HCT116 (cell line): ENCODE measurements at regions not wholly inside any gene's neighbourhood (a gene's known extent, or its start where the extent isn't known, plus 50 kb on each side); places are given as distances from the start of the nearest gene placed in this dataset.
A peak's percentile ranks its signal among the peaks of the same experiment; 100 is the strongest.

Experiments used
- ATAC-seq: fragments of 200-7000 bp; cut with Tn5 transposase; 2 replicates; pipeline ENCODE4 v1.9.1; 2020; ENCODE audit warnings: mild to moderate bottlenecking, moderate library complexity
- BruUV-seq: library from RNA; stranded (reverse); fragments of 400-500 nt; replicated peaks from 2 replicates; lab custom pipeline; 2021; lab: Mats Ljungman, UMichigan
- CTCF ChIA-PET: fragments of 300-600 bp; sonication (Branson Sonifier 250); formaldehyde crosslinking; loops from one replicate; lab custom pipeline; 2021; ENCODE audit warnings: antibody characterized with exemption; lab: Charles Lee
- POLR2A ChIA-PET: fragments of 300-600, 350-600 bp; sonication (Branson Sonifier 250); formaldehyde crosslinking; loops from one replicate; lab custom pipeline; 2021; ENCODE audit warnings: antibody characterized with exemption; lab: Charles Lee
- RAD21 ChIA-PET, 2 experiments: fragments of 300-600 bp; sonication (Branson Sonifier 250); formaldehyde crosslinking; loops; one replicate each; lab custom pipeline; 2023; ENCODE audit warnings: low total read pairs in 2 of 2; ENCODE audit not compliant: uncharacterized antibody in 2 of 2, unreplicated experiment in 2 of 2, low non-redundant PET in 1 of 2; lab: Charles Lee
- DNase-seq: peaks from one replicate; pipeline ENCODE4 v3.0.0-alpha.2; 2010; ENCODE audit warnings: low read depth, low spot score
- H2AFZ ChIP-seq: fragments of 200-600 bp; shearing (Covaris generic), sonication (generic); 2 replicates; pipeline ENCODE4 v1.6.1; 2017; ENCODE audit warnings: low read depth, mixed run types, mixed read lengths, antibody characterized with exemption, low read length; ENCODE audit not compliant: poor library complexity, severe bottlenecking
- H3K27ac ChIP-seq: 2 replicates; pipeline ENCODE4 v1.5.1; 2012; ENCODE audit warnings: low read depth, low read length
- H3K27me3 ChIP-seq: fragments of 200-600 bp; sonication (generic); 2 replicates; pipeline ENCODE4 v1.6.1; 2016; ENCODE audit warnings: mixed run types, low read length, mixed read lengths; ENCODE audit not compliant: insufficient read depth
- H3K36me3 ChIP-seq, 2 experiments: fragments of 200-500 bp in 1 of 2; fragments of 200-600 bp in 1 of 2; sonication (Bioruptor generic) in 1 of 2; sonication (generic) in 1 of 2; 2 replicates each; pipeline versions ENCODE4 v1.5.1 to v1.6.1; 2014 to 2016; ENCODE audit warnings: low read length in 2 of 2, inconsistent platforms in 1 of 2, mixed read lengths in 1 of 2, mixed run types in 1 of 2; ENCODE audit not compliant: insufficient read depth in 2 of 2, control insufficient read depth in 1 of 2
- H3K4me1 ChIP-seq, 2 experiments: fragments of 200-600 bp in 1 of 2; sonication (generic) in 1 of 2; 2 replicates each; pipeline versions ENCODE4 v1.5.1 to v1.6.1; 2012 to 2017; ENCODE audit warnings: low read length in 2 of 2, inconsistent platforms in 1 of 2, mild to moderate bottlenecking in 1 of 2, mixed read lengths in 1 of 2, mixed run types in 1 of 2, moderate library complexity in 1 of 2; ENCODE audit not compliant: insufficient read depth in 2 of 2, control insufficient read depth in 1 of 2
- H3K4me2 ChIP-seq: fragments of 200-600 bp; sonication (generic); 2 replicates; pipeline ENCODE4 v1.6.1; 2017; ENCODE audit warnings: mixed run types, low read length, mixed read lengths
- H3K4me3 ChIP-seq, 2 experiments: fragments of 200-600 bp in 1 of 2; sonication (generic) in 1 of 2; replicated peaks in 1 of 2; 2 replicates each; pipeline ENCODE4 v1.5.1; 2011 to 2016; ENCODE audit warnings: low read length in 2 of 2, control low read depth in 1 of 2, low read depth in 1 of 2, mild to moderate bottlenecking in 1 of 2, mixed read lengths in 1 of 2, mixed run types in 1 of 2
- H3K79me2 ChIP-seq: fragments of 200-600 bp; sonication (generic); 2 replicates; pipeline ENCODE4 v1.6.1; 2017; ENCODE audit warnings: mild to moderate bottlenecking, mixed run types, low read length, moderate library complexity, mixed read lengths; ENCODE audit not compliant: insufficient read depth
- H3K9ac ChIP-seq: fragments of 200-600 bp; sonication (generic); 2 replicates; pipeline ENCODE4 v1.6.1; 2016; ENCODE audit warnings: low read length, mixed read lengths
- H3K9me2 ChIP-seq: fragments of 200-600 bp; sonication (generic), shearing (Covaris generic); 2 replicates; pipeline ENCODE4 v1.6.1; 2017; ENCODE audit warnings: mixed run types, mild to moderate bottlenecking, moderate library complexity; ENCODE audit not compliant: insufficient read depth
- H3K9me3 ChIP-seq, 2 experiments: fragments of 200-500 bp in 1 of 2; fragments of 200-600 bp in 1 of 2; sonication (Bioruptor generic) in 1 of 2; sonication (generic) in 1 of 2; 2 replicates each; pipeline ENCODE4 v1.6.1; 2014 to 2017; ENCODE audit warnings: low read length in 2 of 2, mixed read lengths in 2 of 2, inconsistent platforms in 1 of 2, low read depth in 1 of 2, mild to moderate bottlenecking in 1 of 2, mixed run types in 1 of 2, moderate library complexity in 1 of 2; ENCODE audit not compliant: control insufficient read depth in 1 of 2, insufficient read depth in 1 of 2
- H4K20me1 ChIP-seq: fragments of 200-600 bp; sonication (generic), shearing (Covaris generic); 2 replicates; pipeline ENCODE4 v1.6.1; 2017; ENCODE audit warnings: mixed run types, mild to moderate bottlenecking, moderate library complexity; ENCODE audit not compliant: insufficient read depth
- CBX3 ChIP-seq: IDR thresholded peaks from 2 replicates; pipeline ENCODE4 v1.6.1; 2012; ENCODE audit warnings: low read depth
- EGR1 ChIP-seq: IDR thresholded peaks from 2 replicates; pipeline ENCODE4 v1.6.1; 2012; ENCODE audit warnings: low read depth
- ELF1 ChIP-seq: IDR thresholded peaks from 2 replicates; pipeline ENCODE4 v1.6.1; 2012; ENCODE audit warnings: low read depth, borderline replicate concordance
- EZH2 ChIP-seq: fragments of 200-600 bp; sonication (generic); IDR thresholded peaks from 2 replicates; pipeline ENCODE4 v1.6.1; 2017; ENCODE audit warnings: antibody characterized with exemption, mixed run types
- EZH2phosphoT487 ChIP-seq: fragments of 200-600 bp; IDR thresholded peaks from 2 replicates; pipeline ENCODE4 v1.6.1; 2018; ENCODE audit warnings: antibody characterized with exemption, borderline replicate concordance
- POLR2A ChIP-seq: IDR thresholded peaks from 2 replicates; pipeline ENCODE4 v1.7.0; 2011; ENCODE audit warnings: borderline replicate concordance; ENCODE audit not compliant: insufficient read depth, insufficient read length; ENCODE audit errors: extremely low read depth
- SP1 ChIP-seq: IDR thresholded peaks from 2 replicates; pipeline ENCODE4 v1.6.1; 2012; ENCODE audit warnings: low read depth
- SRF ChIP-seq: IDR thresholded peaks from 2 replicates; pipeline ENCODE4 v1.6.1; 2012; ENCODE audit warnings: low read depth
- TCF7L2 ChIP-seq: IDR thresholded peaks from 2 replicates; pipeline ENCODE4 v1.7.0; 2011; ENCODE audit warnings: borderline replicate concordance, inconsistent platforms; ENCODE audit not compliant: insufficient read depth, insufficient read length; ENCODE audit errors: extremely low read depth
- ZFX ChIP-seq: fragments of 450-650 bp; IDR thresholded peaks from 2 replicates; pipeline ENCODE4 v1.6.1; 2017
- ZNF274 ChIP-seq: fragments of 200-500 bp; sonication (Bioruptor generic); IDR thresholded peaks from 2 replicates; pipeline ENCODE4 v1.6.1; 2014; ENCODE audit warnings: mild to moderate bottlenecking, low read depth, low read length, inconsistent platforms
- intact Hi-C: fragments of 100-400 bp; cut with micrococcal nuclease; formaldehyde crosslinking; loops from 2 replicates; pipeline ENCODE4 v1.10.0; 2022
- TF ChIP-seq, protein P1 (sequence below): IDR thresholded peaks from 2 replicates; pipeline ENCODE4 v1.6.1; 2012; ENCODE audit warnings: low read depth
- TF ChIP-seq, protein P2 (sequence below): IDR thresholded peaks from 2 replicates; pipeline ENCODE4 v1.6.1; 2012
- TF ChIP-seq, protein P3 (sequence below), 3 experiments: fragments of 200-600 bp in 1 of 3; sonication (generic) in 1 of 3; IDR thresholded peaks in 2 of 3; conservative IDR thresholded peaks in 1 of 3; 2 replicates each; pipeline ENCODE4 v1.5.1; 2012 to 2017; ENCODE audit warnings: low read depth in 2 of 3, low read length in 2 of 3, antibody characterized with exemption in 1 of 3, borderline replicate concordance in 1 of 3, control low read depth in 1 of 3, mild to moderate bottlenecking in 1 of 3, mixed read lengths in 1 of 3, mixed run types in 1 of 3, moderate library complexity in 1 of 3; ENCODE audit not compliant: insufficient read depth in 1 of 3

- TF ChIP-seq, protein P1, sequence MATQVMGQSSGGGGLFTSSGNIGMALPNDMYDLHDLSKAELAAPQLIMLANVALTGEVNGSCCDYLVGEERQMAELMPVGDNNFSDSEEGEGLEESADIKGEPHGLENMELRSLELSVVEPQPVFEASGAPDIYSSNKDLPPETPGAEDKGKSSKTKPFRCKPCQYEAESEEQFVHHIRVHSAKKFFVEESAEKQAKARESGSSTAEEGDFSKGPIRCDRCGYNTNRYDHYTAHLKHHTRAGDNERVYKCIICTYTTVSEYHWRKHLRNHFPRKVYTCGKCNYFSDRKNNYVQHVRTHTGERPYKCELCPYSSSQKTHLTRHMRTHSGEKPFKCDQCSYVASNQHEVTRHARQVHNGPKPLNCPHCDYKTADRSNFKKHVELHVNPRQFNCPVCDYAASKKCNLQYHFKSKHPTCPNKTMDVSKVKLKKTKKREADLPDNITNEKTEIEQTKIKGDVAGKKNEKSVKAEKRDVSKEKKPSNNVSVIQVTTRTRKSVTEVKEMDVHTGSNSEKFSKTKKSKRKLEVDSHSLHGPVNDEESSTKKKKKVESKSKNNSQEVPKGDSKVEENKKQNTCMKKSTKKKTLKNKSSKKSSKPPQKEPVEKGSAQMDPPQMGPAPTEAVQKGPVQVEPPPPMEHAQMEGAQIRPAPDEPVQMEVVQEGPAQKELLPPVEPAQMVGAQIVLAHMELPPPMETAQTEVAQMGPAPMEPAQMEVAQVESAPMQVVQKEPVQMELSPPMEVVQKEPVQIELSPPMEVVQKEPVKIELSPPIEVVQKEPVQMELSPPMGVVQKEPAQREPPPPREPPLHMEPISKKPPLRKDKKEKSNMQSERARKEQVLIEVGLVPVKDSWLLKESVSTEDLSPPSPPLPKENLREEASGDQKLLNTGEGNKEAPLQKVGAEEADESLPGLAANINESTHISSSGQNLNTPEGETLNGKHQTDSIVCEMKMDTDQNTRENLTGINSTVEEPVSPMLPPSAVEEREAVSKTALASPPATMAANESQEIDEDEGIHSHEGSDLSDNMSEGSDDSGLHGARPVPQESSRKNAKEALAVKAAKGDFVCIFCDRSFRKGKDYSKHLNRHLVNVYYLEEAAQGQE: no peak
These were observed 590.9 kb downstream of the IRS1 start (continued) for GRCh38 chr2:226208726-226209125.

DNA sequence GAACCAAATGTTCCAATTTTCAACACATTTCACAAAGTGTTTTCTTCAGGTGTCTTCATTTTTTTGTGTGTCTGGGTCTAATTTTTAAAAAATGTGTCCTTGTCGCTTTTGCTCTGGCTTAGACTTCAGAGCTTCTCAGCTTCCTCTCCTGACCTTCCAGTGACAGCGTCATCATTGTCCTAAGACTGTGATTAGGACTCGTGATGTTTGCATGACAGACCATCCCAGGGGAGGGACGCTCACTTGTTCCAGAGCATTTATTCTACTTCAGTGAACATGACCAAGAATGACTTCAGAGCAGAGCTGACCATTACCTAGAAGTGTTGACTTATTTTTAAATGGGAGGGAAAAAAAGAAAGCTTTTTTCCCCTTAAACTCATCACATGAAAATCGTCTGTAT lies 591.9 kb downstream of the IRS1 start:
- Histone ChIP-seq H3K4me3 (no peak overlapping the region), H3K9me3 (no peaks in the 10 kb centered on the region), H3K27me3 (no peaks in the 10 kb centered on the region), H4K20me1 (no peaks in the 10 kb centered on the region), H3K4me2 (peak overlapping the region; percentile 44), H3K36me3 (peaks cover 0 to 20% of the 10 kb centered on the region in 2 experiments; a peak in 1 of 4 replicates), H3K9me2 (no peaks in the 10 kb centered on the region), H3K4me1 (peaks cover 55 to 61% of the 10 kb centered on the region in 2 experiments), H2AFZ (peak overlapping the region; percentile 7), H3K79me2 (no peaks in the 10 kb centered on the region), H3K9ac (peak overlapping the region; percentile 53), H3K27ac (peak overlapping the region; percentile 94)
- intact Hi-C loops: no loop called here
- POLR2A ChIA-PET: interaction anchor here (1.1 to 1.5 kb wide), 3 partner anchors 15 to 445 kb away, joined by 3 to 5 read pairs (median 4); no protein-coding TSS in a partner anchor
- peak; percentile 68 for ATAC-seq
- CTCF ChIA-PET: interaction anchor here (2.2 kb wide), 1 partner anchor 9 kb away, joined by 7 read pairs; no protein-coding TSS in a partner anchor
- RAD21 ChIA-PET: no interaction called here
- no TSS peak for BruUV-seq
- DNase-seq: peak; percentile 59
- TF ChIP-seq CBX3 (no peak), POLR2A (no peak), ELF1 (no peak), EZH2phosphoT487 (no peak), EZH2 (no peak), SRF (no peak), TCF7L2 (peak; percentile 71), ZFX (no peak), SP1 (peak; percentile 55; the same call in 1 of the 2 replicates), ZNF274 (no peak), EGR1 (no peak)
- TF ChIP-seq, protein P2, sequence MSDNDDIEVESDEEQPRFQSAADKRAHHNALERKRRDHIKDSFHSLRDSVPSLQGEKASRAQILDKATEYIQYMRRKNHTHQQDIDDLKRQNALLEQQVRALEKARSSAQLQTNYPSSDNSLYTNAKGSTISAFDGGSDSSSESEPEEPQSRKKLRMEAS: peak; percentile 19; the same call in 1 of the 2 replicates
- TF ChIP-seq, protein P1: no peak
- TF ChIP-seq, protein P3, sequence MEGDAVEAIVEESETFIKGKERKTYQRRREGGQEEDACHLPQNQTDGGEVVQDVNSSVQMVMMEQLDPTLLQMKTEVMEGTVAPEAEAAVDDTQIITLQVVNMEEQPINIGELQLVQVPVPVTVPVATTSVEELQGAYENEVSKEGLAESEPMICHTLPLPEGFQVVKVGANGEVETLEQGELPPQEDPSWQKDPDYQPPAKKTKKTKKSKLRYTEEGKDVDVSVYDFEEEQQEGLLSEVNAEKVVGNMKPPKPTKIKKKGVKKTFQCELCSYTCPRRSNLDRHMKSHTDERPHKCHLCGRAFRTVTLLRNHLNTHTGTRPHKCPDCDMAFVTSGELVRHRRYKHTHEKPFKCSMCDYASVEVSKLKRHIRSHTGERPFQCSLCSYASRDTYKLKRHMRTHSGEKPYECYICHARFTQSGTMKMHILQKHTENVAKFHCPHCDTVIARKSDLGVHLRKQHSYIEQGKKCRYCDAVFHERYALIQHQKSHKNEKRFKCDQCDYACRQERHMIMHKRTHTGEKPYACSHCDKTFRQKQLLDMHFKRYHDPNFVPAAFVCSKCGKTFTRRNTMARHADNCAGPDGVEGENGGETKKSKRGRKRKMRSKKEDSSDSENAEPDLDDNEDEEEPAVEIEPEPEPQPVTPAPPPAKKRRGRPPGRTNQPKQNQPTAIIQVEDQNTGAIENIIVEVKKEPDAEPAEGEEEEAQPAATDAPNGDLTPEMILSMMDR (IDR thresholded peaks at IDR 0.05 in 2 of 3, conservative IDR thresholded peaks at IDR 0.05 in 1 of 3; ENCODE audit: borderline replicate concordance in 1 of 3, insufficient read depth in 1 of 3, low read depth in 2 of 3, low read length in 2 of 3): no peak
